ENCODE measurements at regions not wholly inside any gene's neighbourhood (a gene's known extent, or its start where the extent isn't known, plus 50 kb on each side); places are given as distances from the start of the nearest gene placed in this dataset.

- Mint-ChIP-seq H3K4me3 (ENCODE audit: low read depth) (no peak overlapping the region), H3K27ac (no peak overlapping the region), H3K36me3 (ENCODE audit: insufficient read depth) (no peaks in the 10 kb centered on the region), H3K9me3 (ENCODE audit: low read depth) (no peaks in the 10 kb centered on the region), H3K27me3 (no peaks in the 10 kb centered on the region), H3K4me1 (ENCODE audit: low read depth) (peaks cover 2% of the 10 kb centered on the region)
- TF ChIP-seq CTCF (IDR thresholded peaks at IDR 0.05; ENCODE audit: unreplicated experiment) = no peak
- DNase-seq (ENCODE audit: low spot score, unreplicated experiment) = no peak
These were observed 160.6 kb downstream of the TAF11L14 start for GRCh38 chr5:17794815-17795214.

GRCh38 chr5:17796142-17796541, 161.9 kb downstream of the TAF11L14 start:
- no peaks in the 10 kb centered on the region for H3K36me3 Mint-ChIP-seq (ENCODE audit: insufficient read depth)
- no peaks in the 10 kb centered on the region for H3K27me3 Mint-ChIP-seq
- DNase-seq (ENCODE audit: low spot score, unreplicated experiment) = no peak
- H3K27ac Mint-ChIP-seq = no peak overlapping the region
- H3K4me1 Mint-ChIP-seq (ENCODE audit: low read depth) = peaks cover 2% of the 10 kb centered on the region
- H3K9me3 Mint-ChIP-seq (ENCODE audit: low read depth) = no peaks in the 10 kb centered on the region
- TF ChIP-seq CTCF (IDR thresholded peaks at IDR 0.05; ENCODE audit: unreplicated experiment) = no peak
- no peak overlapping the region for H3K4me3 Mint-ChIP-seq (ENCODE audit: low read depth)

GRCh38 chr5:17796757-17797396, 162.6 kb downstream of the TAF11L14 start:
- H3K4me3 Mint-ChIP-seq (ENCODE audit: low read depth) = no peak overlapping the region
- no peaks in the 10 kb centered on the region for H3K9me3 Mint-ChIP-seq (ENCODE audit: low read depth)
- H3K27ac Mint-ChIP-seq = no peak overlapping the region
- H3K27me3 Mint-ChIP-seq = no peaks in the 10 kb centered on the region
- peaks cover 2% of the 10 kb centered on the region for H3K4me1 Mint-ChIP-seq (ENCODE audit: low read depth)
- no peak for DNase-seq (ENCODE audit: low spot score, unreplicated experiment)
- H3K36me3 Mint-ChIP-seq (ENCODE audit: insufficient read depth) = no peaks in the 10 kb centered on the region
- TF ChIP-seq CTCF (IDR thresholded peaks at IDR 0.05; ENCODE audit: unreplicated experiment) = no peak

- Mint-ChIP-seq H3K4me1 (ENCODE audit: low read depth) (peaks cover 2% of the 10 kb centered on the region), H3K27me3 (no peaks in the 10 kb centered on the region), H3K36me3 (ENCODE audit: insufficient read depth) (no peaks in the 10 kb centered on the region), H3K9me3 (ENCODE audit: low read depth) (no peaks in the 10 kb centered on the region), H3K4me3 (ENCODE audit: low read depth) (no peak overlapping the region), H3K27ac (no peak overlapping the region)
- DNase-seq (ENCODE audit: low spot score, unreplicated experiment) = no peak
- TF ChIP-seq CTCF (IDR thresholded peaks at IDR 0.05; ENCODE audit: unreplicated experiment) = no peak
These were observed 165.3 kb downstream of the TAF11L14 start for GRCh38 chr5:17799521-17799920.

GRCh38 chr5:17801595-17801994, 167.3 kb downstream of the TAF11L14 start:
- Mint-ChIP-seq H3K4me3 (ENCODE audit: low read depth) (no peak overlapping the region), H3K27ac (no peak overlapping the region), H3K4me1 (ENCODE audit: low read depth) (peaks cover 2% of the 10 kb centered on the region), H3K27me3 (no peaks in the 10 kb centered on the region), H3K9me3 (ENCODE audit: low read depth) (no peaks in the 10 kb centered on the region), H3K36me3 (ENCODE audit: insufficient read depth) (no peaks in the 10 kb centered on the region)
- TF ChIP-seq CTCF (IDR thresholded peaks at IDR 0.05; ENCODE audit: unreplicated experiment) = no peak
- no peak for DNase-seq (ENCODE audit: low spot score, unreplicated experiment)

Measured in progenitor cell of endocrine pancreas (in vitro differentiated cells).